ENCODE measurements at regions not wholly inside any gene's neighbourhood (a gene's known extent, or its start where the extent isn't known, plus 50 kb on each side); places are given as distances from the start of the nearest gene placed in this dataset.
A peak's percentile ranks its signal among the peaks of the same experiment; 100 is the strongest.

DNA sequence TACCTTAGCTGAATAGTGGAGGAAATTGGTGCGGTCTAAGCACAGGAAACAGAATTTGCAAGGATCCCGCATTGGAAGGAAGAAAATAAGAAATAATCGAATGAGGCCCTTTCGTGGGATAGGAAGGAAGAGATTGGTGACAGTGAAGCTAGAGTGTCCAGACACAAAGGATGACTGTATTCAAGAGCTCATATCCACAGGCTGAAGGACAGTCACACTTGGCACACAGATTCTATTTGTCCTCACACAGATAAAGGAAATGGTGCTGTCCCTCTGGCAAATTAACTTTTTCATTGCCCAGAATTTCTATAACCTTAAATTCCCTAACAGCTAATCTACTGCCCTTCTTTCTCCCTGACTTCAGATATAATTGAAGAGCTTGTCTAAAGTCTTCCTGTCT lies 2188.9 kb upstream of the TENM3 start:
- no peak overlapping the region for H3K4me3 ChIP-seq (ENCODE audit: low read depth, poor library complexity, severe bottlenecking)
- no peak for DNase-seq (ENCODE audit: low spot score in 2 of 2)
- WGBS, 2 donors, result 81 to 86% methylated on average over 4 of the region's 4 CpGs
- TF ChIP-seq, protein P1, sequence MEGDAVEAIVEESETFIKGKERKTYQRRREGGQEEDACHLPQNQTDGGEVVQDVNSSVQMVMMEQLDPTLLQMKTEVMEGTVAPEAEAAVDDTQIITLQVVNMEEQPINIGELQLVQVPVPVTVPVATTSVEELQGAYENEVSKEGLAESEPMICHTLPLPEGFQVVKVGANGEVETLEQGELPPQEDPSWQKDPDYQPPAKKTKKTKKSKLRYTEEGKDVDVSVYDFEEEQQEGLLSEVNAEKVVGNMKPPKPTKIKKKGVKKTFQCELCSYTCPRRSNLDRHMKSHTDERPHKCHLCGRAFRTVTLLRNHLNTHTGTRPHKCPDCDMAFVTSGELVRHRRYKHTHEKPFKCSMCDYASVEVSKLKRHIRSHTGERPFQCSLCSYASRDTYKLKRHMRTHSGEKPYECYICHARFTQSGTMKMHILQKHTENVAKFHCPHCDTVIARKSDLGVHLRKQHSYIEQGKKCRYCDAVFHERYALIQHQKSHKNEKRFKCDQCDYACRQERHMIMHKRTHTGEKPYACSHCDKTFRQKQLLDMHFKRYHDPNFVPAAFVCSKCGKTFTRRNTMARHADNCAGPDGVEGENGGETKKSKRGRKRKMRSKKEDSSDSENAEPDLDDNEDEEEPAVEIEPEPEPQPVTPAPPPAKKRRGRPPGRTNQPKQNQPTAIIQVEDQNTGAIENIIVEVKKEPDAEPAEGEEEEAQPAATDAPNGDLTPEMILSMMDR (IDR thresholded peaks at IDR 0.05), result no peak
- no peak for TF ChIP-seq POLR2A (IDR thresholded peaks at IDR 0.05)
- intact Hi-C loops (cut with DNase I; ENCODE audit: low total_unique reads), result no loop called here

DNA sequence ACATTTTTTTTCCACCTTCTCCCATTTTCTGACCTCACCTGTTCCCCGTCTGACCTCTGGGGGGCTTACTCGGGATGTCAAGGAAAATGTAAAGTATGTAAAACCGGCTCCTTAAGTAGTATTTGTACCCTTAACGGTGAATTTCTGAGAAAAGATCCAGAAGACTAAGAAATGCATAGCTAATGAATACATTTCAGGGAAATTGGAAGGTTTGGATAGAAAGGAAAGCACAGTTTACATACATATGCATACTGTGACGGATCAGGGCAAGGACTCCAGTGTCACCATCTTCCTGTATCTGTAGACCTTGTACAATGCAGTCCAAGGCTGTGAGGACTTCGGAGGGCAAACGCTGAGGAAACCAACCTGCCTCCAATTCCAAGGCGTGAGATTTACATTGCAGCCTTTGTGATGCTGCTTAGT lies 2185.9 kb upstream of the TENM3 start:
- DNase-seq (ENCODE audit: low spot score in 2 of 2), result no peak
- no peak overlapping the region for H3K4me3 ChIP-seq (ENCODE audit: low read depth, poor library complexity, severe bottlenecking)
- TF ChIP-seq, protein P1 (IDR thresholded peaks at IDR 0.05), result no peak
- no peak for TF ChIP-seq POLR2A (IDR thresholded peaks at IDR 0.05)
- intact Hi-C loops (cut with DNase I; ENCODE audit: low total_unique reads), result no loop called here
- WGBS, 2 donors, result 14 to 20% methylated on average over 8 of the region's 8 CpGs

DNA sequence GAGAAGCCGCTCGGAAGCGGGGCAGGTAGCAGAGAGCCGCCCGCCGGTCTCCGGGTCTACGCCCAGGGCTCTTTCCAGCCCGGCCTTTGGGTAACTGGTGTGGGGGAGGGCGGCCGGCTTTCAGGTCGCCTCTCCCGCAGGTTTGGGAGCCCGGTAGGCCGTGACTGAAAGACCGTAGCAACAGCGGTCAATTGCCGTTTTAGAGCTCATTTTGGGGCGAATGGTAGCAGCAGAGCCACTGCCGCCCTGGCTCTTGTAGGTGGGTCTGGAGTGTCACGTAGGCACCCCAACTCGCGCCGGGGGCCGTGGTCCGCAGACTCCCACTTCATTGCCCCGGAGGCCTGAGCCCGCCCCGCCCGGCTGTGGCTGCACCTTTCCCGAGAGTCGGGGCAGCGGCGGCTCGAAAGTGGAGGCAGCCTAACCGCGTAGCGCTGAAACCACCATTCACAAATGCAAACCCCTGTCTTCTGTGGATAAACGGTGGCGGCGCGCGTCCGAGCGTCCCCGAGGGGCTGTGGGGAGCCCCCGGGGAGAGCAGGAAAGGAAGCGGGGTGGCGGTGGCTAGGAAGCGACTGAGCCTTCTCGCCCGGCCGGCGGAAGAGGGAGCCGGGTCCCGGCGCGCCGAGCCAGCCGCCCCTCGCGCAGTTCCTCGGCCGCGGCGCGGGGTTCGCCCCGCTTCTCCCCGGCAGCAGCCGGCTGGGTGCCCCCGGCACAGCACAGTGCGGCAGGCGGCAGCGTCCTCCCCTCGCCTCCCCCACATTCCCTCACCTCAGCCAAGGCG lies 2185.1 kb upstream of the TENM3 start:
- TF ChIP-seq POLR2A (IDR thresholded peaks at IDR 0.05), result no peak
- TF ChIP-seq, protein P1 (IDR thresholded peaks at IDR 0.05), result no peak
- 1 to 5% methylated on average over 21 to 59 of the region's 77 CpGs for WGBS, 2 donors
- DNase-seq (ENCODE audit: low spot score in 2 of 2), result peak in 1 of 2 donors; percentile 74
- peak overlapping the region; percentile 15 for H3K4me3 ChIP-seq (ENCODE audit: low read depth, poor library complexity, severe bottlenecking)
- intact Hi-C loops (cut with DNase I; ENCODE audit: low total_unique reads), result no loop called here

DNA sequence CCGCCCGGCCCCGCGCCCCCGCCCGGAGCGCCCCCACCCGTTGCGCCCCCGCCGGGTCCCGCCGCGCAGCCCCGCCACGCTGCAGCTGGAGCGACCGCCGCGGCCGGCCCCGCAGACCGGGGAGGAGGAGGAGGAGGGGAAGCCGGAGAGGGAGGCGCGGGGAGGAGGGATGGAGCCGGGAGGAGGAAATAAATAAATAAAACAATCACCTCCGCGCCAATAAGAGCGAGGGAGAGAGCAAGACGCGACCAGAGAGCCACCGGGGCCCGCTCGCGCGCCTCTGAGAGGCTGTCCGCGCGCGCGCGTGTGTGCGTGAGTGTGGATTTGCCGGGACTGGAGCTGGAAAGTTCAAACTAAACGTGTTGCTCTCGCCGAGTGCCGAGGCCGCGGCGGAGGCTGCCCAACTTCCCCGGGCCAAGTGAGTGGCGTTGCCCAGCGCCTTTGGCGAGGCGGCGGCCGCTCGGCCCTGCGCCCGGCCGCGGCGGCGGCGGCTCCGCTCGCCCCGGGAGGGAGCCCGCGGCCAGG lies 2184.4 kb upstream of the TENM3 start:
- DNase-seq (ENCODE audit: low spot score in 2 of 2), result no peak
- intact Hi-C loops (cut with DNase I; ENCODE audit: low total_unique reads), result no loop called here
- TF ChIP-seq, protein P1 (IDR thresholded peaks at IDR 0.05), result no peak
- no peak for TF ChIP-seq POLR2A (IDR thresholded peaks at IDR 0.05)
- 0% methylated on average over 35 to 53 of the region's 72 CpGs for WGBS, 2 donors
- H3K4me3 ChIP-seq (ENCODE audit: low read depth, poor library complexity, severe bottlenecking), result peak overlapping the region; percentile 25

DNA sequence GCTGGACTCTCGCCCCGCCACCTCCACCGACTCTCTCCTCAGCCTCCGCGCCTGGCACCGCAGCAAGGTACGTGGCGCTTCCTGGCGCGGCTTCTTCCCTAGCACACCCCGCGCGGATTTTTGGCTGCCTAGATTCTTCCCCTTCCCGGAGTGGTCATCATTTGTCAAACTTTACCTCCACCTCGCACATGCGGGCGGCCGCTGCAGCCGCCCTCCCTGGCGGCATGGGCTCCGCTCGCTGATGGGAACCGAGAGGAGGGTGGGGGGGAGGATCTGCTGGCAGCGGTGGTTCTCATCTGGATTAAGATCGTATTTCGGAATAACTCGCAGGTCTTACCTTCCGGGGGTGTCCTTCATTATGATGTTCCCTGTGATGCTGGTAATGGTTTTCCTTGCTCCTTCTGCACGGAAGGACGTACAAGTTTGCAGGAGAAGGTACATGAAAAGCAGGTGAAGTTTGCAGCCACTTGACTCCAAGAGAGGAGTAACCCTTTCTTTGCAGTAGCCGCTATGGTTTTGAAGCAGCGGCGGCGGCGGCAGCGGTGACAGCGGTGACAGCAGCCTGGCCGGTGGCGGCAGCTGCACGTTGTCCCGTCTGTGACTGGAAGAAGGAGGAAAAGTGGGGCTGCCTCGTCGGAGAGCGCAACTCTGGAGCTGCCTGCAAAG lies 2183.9 kb upstream of the TENM3 start:
- TF ChIP-seq, protein P1 (IDR thresholded peaks at IDR 0.05), result no peak
- TF ChIP-seq POLR2A (IDR thresholded peaks at IDR 0.05), result no peak
- DNase-seq (ENCODE audit: low spot score in 2 of 2), result no peak
- intact Hi-C loops (cut with DNase I; ENCODE audit: low total_unique reads), result no loop called here
- H3K4me3 ChIP-seq (ENCODE audit: low read depth, poor library complexity, severe bottlenecking), result peak overlapping the region; percentile 25
- WGBS, 2 donors, result 0 to 2% methylated on average over 43 to 44 of the region's 44 CpGs
